GM23338 (cell line): ENCODE measurements at regions not wholly inside any gene's neighbourhood (a gene's known extent, or its start where the extent isn't known, plus 50 kb on each side); places are given as distances from the start of the nearest gene placed in this dataset.

Experiments used
- ATAC-seq: fragments of 200-7000 bp; cut with Tn5 transposase; 3 replicates; pipeline ENCODE4 v1.9.1; 2020
- DNase-seq: peaks from one replicate; pipeline ENCODE4 v3.0.0-alpha.2; 2015; ENCODE audit warnings: low spot score
- H2AFZ ChIP-seq: fragments of 200-600 bp; sonication (generic); 2 replicates; pipeline ENCODE4 v1.8.0; 2016; ENCODE audit warnings: antibody characterized with exemption, mild to moderate bottlenecking, moderate library complexity
- H3F3A ChIP-seq: fragments of 200-600 bp; sonication (generic); replicated peaks from 2 replicates; pipeline ENCODE4 v1.8.0; 2017; ENCODE audit warnings: antibody characterized with exemption, mixed run types, low read depth
- H3K27ac ChIP-seq: fragments of 200-600 bp; sonication (generic); 2 replicates; pipeline ENCODE4 v1.6.1; 2016; ENCODE audit warnings: low read depth
- H3K27me3 ChIP-seq: fragments of 200-600 bp; sonication (generic); 2 replicates; pipeline ENCODE4 v1.8.0; 2016; ENCODE audit warnings: mild to moderate bottlenecking, mixed run types, moderate library complexity; ENCODE audit not compliant: insufficient read depth
- H3K36me3 ChIP-seq: fragments of 200-600 bp; sonication (generic); 2 replicates; pipeline ENCODE4 v1.8.0; 2016; ENCODE audit warnings: mild to moderate bottlenecking; ENCODE audit not compliant: insufficient read depth
- H3K4me1 ChIP-seq: fragments of 200-600 bp; sonication (generic); 2 replicates; pipeline ENCODE4 v1.8.0; 2016; ENCODE audit warnings: mild to moderate bottlenecking, moderate library complexity; ENCODE audit not compliant: insufficient read depth
- H3K4me2 ChIP-seq: fragments of 200-600 bp; sonication (generic); 2 replicates; pipeline ENCODE4 v1.7.1; 2017; ENCODE audit warnings: mixed run types
- H3K4me3 ChIP-seq: fragments of 200-600 bp; sonication (generic); 2 replicates; pipeline ENCODE4 v1.6.1; 2016; ENCODE audit warnings: mixed run types
- H3K79me2 ChIP-seq: fragments of 200-600 bp; sonication (generic); replicated peaks from 2 replicates; pipeline ENCODE4 v1.8.0; 2017; ENCODE audit warnings: mild to moderate bottlenecking; ENCODE audit not compliant: insufficient read depth
- H3K9me2 ChIP-seq: fragments of 200-600 bp; sonication (generic); 2 replicates; pipeline ENCODE4 v1.8.0; 2017; ENCODE audit not compliant: insufficient read depth
- H4K20me1 ChIP-seq: fragments of 200-600 bp; sonication (generic); replicated peaks from 2 replicates; pipeline ENCODE4 v1.8.0; 2017; ENCODE audit warnings: mild to moderate bottlenecking; ENCODE audit not compliant: insufficient read depth
- H3K27ac Mint-ChIP-seq: 2 replicates; pipeline ENCODE4 v1.8.0; 2020; ENCODE audit warnings: inconsistent platforms, mild to moderate bottlenecking, moderate library complexity, mixed read lengths
- H3K27me3 Mint-ChIP-seq: 3 replicates; pipeline ENCODE4 v1.8.0; 2022; ENCODE audit warnings: low read depth, mild to moderate bottlenecking, moderate library complexity, mixed read lengths, inconsistent platforms; ENCODE audit not compliant: insufficient read depth, poor library complexity
- H3K36me3 Mint-ChIP-seq: 3 replicates; pipeline ENCODE4 v1.8.0; 2021; ENCODE audit warnings: low read depth, mild to moderate bottlenecking, inconsistent platforms, moderate library complexity, mixed read lengths
- H3K4me1 Mint-ChIP-seq: 3 replicates; pipeline ENCODE4 v1.8.0; 2020; ENCODE audit warnings: mild to moderate bottlenecking, inconsistent platforms, mixed read lengths
- H3K4me3 Mint-ChIP-seq: 3 replicates; pipeline ENCODE4 v1.8.0; 2021; ENCODE audit warnings: moderate library complexity, mild to moderate bottlenecking, inconsistent platforms, mixed read lengths
- H3K9me3 Mint-ChIP-seq: 3 replicates; pipeline ENCODE4 v1.8.0; 2020; ENCODE audit warnings: moderate library complexity, mild to moderate bottlenecking, inconsistent platforms, mixed read lengths
- CREB1 ChIP-seq: fragments of 250-450 bp; sonication (Bioruptor Pico); IDR thresholded peaks from 2 replicates; pipeline ENCODE4 v1.5.0; 2020; ENCODE audit warnings: low read depth, mild to moderate bottlenecking, moderate library complexity
- EZH2 ChIP-seq: fragments of 200-600 bp; sonication (generic); IDR thresholded peaks from one replicate; pipeline ENCODE4 v1.8.0; 2017; ENCODE audit warnings: antibody characterized with exemption, mild to moderate bottlenecking, low read depth; ENCODE audit not compliant: unreplicated experiment
- EZH2phosphoT487 ChIP-seq: fragments of 200-600 bp; sonication (generic); IDR thresholded peaks from one replicate; pipeline ENCODE4 v1.8.1; 2018; ENCODE audit warnings: antibody characterized with exemption; ENCODE audit not compliant: unreplicated experiment
- JUNB ChIP-seq: IDR thresholded peaks from one replicate; pipeline ENCODE4 v1.6.1; 2016; ENCODE audit warnings: antibody characterized with exemption; ENCODE audit not compliant: unreplicated experiment
- REST ChIP-seq: IDR thresholded peaks from one replicate; pipeline ENCODE4 v1.6.1; 2018; ENCODE audit warnings: antibody characterized with exemption; ENCODE audit not compliant: unreplicated experiment
- STAT1 ChIP-seq: IDR thresholded peaks from one replicate; pipeline ENCODE4 v1.6.1; 2016; ENCODE audit warnings: antibody characterized with exemption; ENCODE audit not compliant: unreplicated experiment
- ZNF114 ChIP-seq: fragments of 250-450 bp; sonication (Bioruptor Pico); IDR thresholded peaks from 2 replicates; pipeline ENCODE4 v1.5.0; 2020; ENCODE audit warnings: mild to moderate bottlenecking, moderate library complexity
- ZNF462 ChIP-seq: fragments of 250-450 bp; sonication (Bioruptor Pico); IDR thresholded peaks from 2 replicates; pipeline ENCODE4 v1.5.0; 2020; ENCODE audit warnings: mild to moderate bottlenecking, moderate library complexity

- no peak overlapping the region for H3K4me3 ChIP-seq
- peaks cover 28% of the 10 kb centered on the region; the same call in 1 of the 2 replicates for H3K4me1 ChIP-seq
- peaks cover 7% of the 10 kb centered on the region; the same call in 2 of the 3 replicates for H3K36me3 Mint-ChIP-seq
- no peaks in the 10 kb centered on the region for H3K27me3 ChIP-seq
- H2AFZ ChIP-seq = no peak overlapping the region
- H3K36me3 ChIP-seq = no peaks in the 10 kb centered on the region
- no peak overlapping the region for H3K4me3 Mint-ChIP-seq
- no peaks in the 10 kb centered on the region for H3K27me3 Mint-ChIP-seq
- H3K9me2 ChIP-seq = no peaks in the 10 kb centered on the region
- H3K27ac Mint-ChIP-seq = peak overlapping the region; percentile 20; the same call in 1 of the 2 replicates
- no peak overlapping the region for H3K27ac ChIP-seq
- H3K79me2 ChIP-seq = no peaks in the 10 kb centered on the region
- no peaks in the 10 kb centered on the region for H4K20me1 ChIP-seq
- peaks cover 16% of the 10 kb centered on the region for H3K4me1 Mint-ChIP-seq
- DNase-seq (no peak), ATAC-seq (no peak)
- H3K9me3 Mint-ChIP-seq = peaks cover 6% of the 10 kb centered on the region; the same call in 1 of the 3 replicates
- TF ChIP-seq JUNB = no peak
- no peak for TF ChIP-seq ZNF462 (CRISPR knock-in tag)
- TF ChIP-seq CREB1 (CRISPR knock-in tag) = no peak
- TF ChIP-seq EZH2 = no peak
- no peak for TF ChIP-seq ZNF114 (CRISPR knock-in tag)
- no peak for TF ChIP-seq REST
- no peak for TF ChIP-seq EZH2phosphoT487
- no peak for TF ChIP-seq STAT1
- H3F3A ChIP-seq = no peaks in the 10 kb centered on the region
- H3K4me2 ChIP-seq = peak overlapping the region; percentile 17; the same call in 1 of the 2 replicates
Measured at GRCh38 chr2:180195847-180196246, 188.8 kb upstream of the CWC22 start.
